ENCODE measurements at regions not wholly inside any gene's neighbourhood (a gene's known extent, or its start where the extent isn't known, plus 50 kb on each side); places are given as distances from the start of the nearest gene placed in this dataset.
A peak's percentile ranks its signal among the peaks of the same experiment; 100 is the strongest.

- in situ Hi-C loops (cut with MboI; ENCODE audit: low sequenced_read_pairs in 4 of 4): loop anchor here in 1 of 4 donors (10.0 kb wide), 1 partner anchor 125 kb away; no protein-coding TSS in a partner anchor
- no peaks in the 10 kb centered on the region for H3K27me3 ChIP-seq
- H3K36me3 ChIP-seq: no peaks in the 10 kb centered on the region
- peak overlapping the region; percentile 63 to 67 (median 63) for H3K27ac ChIP-seq
- H3K9me3 ChIP-seq: no peaks in the 10 kb centered on the region
- peak; percentile 28 to 46 for DNase-seq
- no peak overlapping the region for H3K4me3 ChIP-seq
- TF ChIP-seq POLR2A (IDR thresholded peaks at IDR 0.05) (no peak), CTCF (IDR thresholded peaks at IDR 0.05 in 4 of 5, conservative IDR thresholded peaks at IDR 0.05 in 1 of 5) (no peak)
- intact Hi-C loops (cut with DNase I; ENCODE audit: low total_unique reads): loop anchor here (5.0 to 10.0 kb wide), 2 partner anchors 128 to 465 kb away; no protein-coding TSS in a partner anchor
- ATAC-seq: peak; percentile 90 to 95
- peaks cover 23 to 28% of the 10 kb centered on the region in 2 donors for H3K4me1 ChIP-seq
Observed at GRCh38 chr10:4639960-4640359, 186.0 kb upstream of the AKR1E2 start.

- Histone ChIP-seq H3K27me3 (no peaks in the 10 kb centered on the region), H3K27ac (no peak overlapping the region), H3K4me1 (peaks cover 23 to 28% of the 10 kb centered on the region in 2 donors), H3K36me3 (no peaks in the 10 kb centered on the region), H3K9me3 (no peaks in the 10 kb centered on the region), H3K4me3 (no peak overlapping the region)
- intact Hi-C loops (cut with DNase I; ENCODE audit: low total_unique reads): loop anchor here (5.0 kb wide), 1 partner anchor 126 kb away; no protein-coding TSS in a partner anchor
- DNase-seq: no peak
- TF ChIP-seq POLR2A (IDR thresholded peaks at IDR 0.05) (no peak), CTCF (IDR thresholded peaks at IDR 0.05 in 4 of 5, conservative IDR thresholded peaks at IDR 0.05 in 1 of 5) (no peak)
- in situ Hi-C loops (cut with MboI; ENCODE audit: low sequenced_read_pairs in 4 of 4): no loop called here
- no peak for ATAC-seq
Observed at GRCh38 chr10:4638099-4638498, 187.9 kb upstream of the AKR1E2 start.

GRCh38 chr10:4637657-4638056 lies 188.3 kb upstream of the AKR1E2 start:
- Histone ChIP-seq H3K27ac (no peak overlapping the region), H3K4me1 (peaks cover 23 to 28% of the 10 kb centered on the region in 2 donors), H3K9me3 (no peaks in the 10 kb centered on the region), H3K27me3 (no peaks in the 10 kb centered on the region), H3K36me3 (no peaks in the 10 kb centered on the region), H3K4me3 (no peak overlapping the region)
- ATAC-seq (no peak), DNase-seq (no peak)
- in situ Hi-C loops (cut with MboI; ENCODE audit: low sequenced_read_pairs in 4 of 4) (no loop called here), intact Hi-C loops (cut with DNase I; ENCODE audit: low total_unique reads) (loop anchor here (5.0 kb wide), 1 partner anchor 125 kb away; no protein-coding TSS in a partner anchor)
- TF ChIP-seq POLR2A (IDR thresholded peaks at IDR 0.05) (no peak), CTCF (IDR thresholded peaks at IDR 0.05 in 4 of 5, conservative IDR thresholded peaks at IDR 0.05 in 1 of 5) (no peak)

- TF ChIP-seq POLR2A (IDR thresholded peaks at IDR 0.05): no peak
- no peak for TF ChIP-seq CTCF (IDR thresholded peaks at IDR 0.05 in 4 of 5, conservative IDR thresholded peaks at IDR 0.05 in 1 of 5)
- Histone ChIP-seq H3K9me3 (no peaks in the 10 kb centered on the region), H3K4me1 (peaks cover 19 to 28% of the 10 kb centered on the region in 2 donors), H3K27ac (no peak overlapping the region), H3K4me3 (no peak overlapping the region), H3K36me3 (no peaks in the 10 kb centered on the region), H3K27me3 (no peaks in the 10 kb centered on the region)
- in situ Hi-C loops (cut with MboI; ENCODE audit: low sequenced_read_pairs in 4 of 4) (no loop called here), intact Hi-C loops (cut with DNase I; ENCODE audit: low total_unique reads) (loop anchor here (5.0 kb wide), 1 partner anchor 124 kb away; no protein-coding TSS in a partner anchor)
- DNase-seq: no peak
- no peak for ATAC-seq
Observed at GRCh38 chr10:4635883-4636282, 190.1 kb upstream of the AKR1E2 start.

- TF ChIP-seq POLR2A (IDR thresholded peaks at IDR 0.05) (no peak), CTCF (IDR thresholded peaks at IDR 0.05 in 4 of 5, conservative IDR thresholded peaks at IDR 0.05 in 1 of 5) (no peak)
- Histone ChIP-seq H3K36me3 (no peaks in the 10 kb centered on the region), H3K9me3 (no peaks in the 10 kb centered on the region), H3K4me3 (no peak overlapping the region), H3K4me1 (peaks cover 14 to 28% of the 10 kb centered on the region in 2 donors), H3K27me3 (no peaks in the 10 kb centered on the region), H3K27ac (no peak overlapping the region)
- in situ Hi-C loops (cut with MboI; ENCODE audit: low sequenced_read_pairs in 4 of 4): no loop called here
- ATAC-seq (no peak), DNase-seq (no peak)
- intact Hi-C loops (cut with DNase I; ENCODE audit: low total_unique reads): loop anchor here (5.0 kb wide), 1 partner anchor 123 kb away; no protein-coding TSS in a partner anchor
Observed at GRCh38 chr10:4635388-4635787, 190.6 kb upstream of the AKR1E2 start.
